ENCODE measurements at regions not wholly inside any gene's neighbourhood (a gene's known extent, or its start where the extent isn't known, plus 50 kb on each side); places are given as distances from the start of the nearest gene placed in this dataset.
"Not testable (repeated sequence)": the region's sequence is repeated elsewhere in the genome, so short reads cannot be mapped to it uniquely, and the experiment has no call there.

GRCh38 chr9:7443541-7443940, 356.0 kb downstream of the DMAC1 start:
- no peak for DNase-seq (ENCODE audit: low read depth)
- no peak overlapping the region for H3K4me3 ChIP-seq (ENCODE audit: low read depth, low read length)
- CTCF ChIA-PET, result no interaction called here
- TF ChIP-seq CTCF (IDR thresholded peaks at IDR 0.05; ENCODE audit: insufficient read depth, low read depth, low read length), result no peak
- POLR2A ChIA-PET, result no interaction called here
- no peaks in the 10 kb centered on the region for H3K36me3 ChIP-seq (ENCODE audit: control insufficient read depth, insufficient read depth, low read length)
- no peaks in the 10 kb centered on the region for H3K27me3 ChIP-seq (ENCODE audit: control insufficient read depth, insufficient read depth, low read length)

GRCh38 chr9:7439355-7439995, 360.1 kb downstream of the DMAC1 start:
- CTCF ChIA-PET, result no interaction called here
- POLR2A ChIA-PET, result no interaction called here
- no peak for TF ChIP-seq CTCF (IDR thresholded peaks at IDR 0.05; ENCODE audit: insufficient read depth, low read depth, low read length)
- no peaks in the 10 kb centered on the region for H3K36me3 ChIP-seq (ENCODE audit: control insufficient read depth, insufficient read depth, low read length)
- DNase-seq (ENCODE audit: low read depth), result no peak
- H3K4me3 ChIP-seq (ENCODE audit: low read depth, low read length), result no peak overlapping the region
- H3K27me3 ChIP-seq (ENCODE audit: control insufficient read depth, insufficient read depth, low read length), result no peaks in the 10 kb centered on the region

- no peaks in the 10 kb centered on the region for H3K27me3 ChIP-seq (ENCODE audit: control insufficient read depth, insufficient read depth, low read length)
- no peaks in the 10 kb centered on the region for H3K36me3 ChIP-seq (ENCODE audit: control insufficient read depth, insufficient read depth, low read length)
- ChIA-PET CTCF (no interaction called here), POLR2A (no interaction called here)
- TF ChIP-seq CTCF (IDR thresholded peaks at IDR 0.05; ENCODE audit: insufficient read depth, low read depth, low read length), result no peak
- no peak overlapping the region for H3K4me3 ChIP-seq (ENCODE audit: low read depth, low read length)
- DNase-seq (ENCODE audit: low read depth), result no peak
These were observed 362.8 kb downstream of the DMAC1 start for GRCh38 chr9:7436754-7437153.

GRCh38 chr9:7433508-7434292, 365.9 kb downstream of the DMAC1 start:
- Histone ChIP-seq H3K4me3 (ENCODE audit: low read depth, low read length) (no peak overlapping the region), H3K27me3 (ENCODE audit: control insufficient read depth, insufficient read depth, low read length) (no peaks in the 10 kb centered on the region), H3K36me3 (ENCODE audit: control insufficient read depth, insufficient read depth, low read length) (no peaks in the 10 kb centered on the region)
- no peak for DNase-seq (ENCODE audit: low read depth)
- CTCF ChIA-PET, result no interaction called here
- no peak for TF ChIP-seq CTCF (IDR thresholded peaks at IDR 0.05; ENCODE audit: insufficient read depth, low read depth, low read length)
- POLR2A ChIA-PET, result no interaction called here

GRCh38 chr9:7432989-7433388, 366.6 kb downstream of the DMAC1 start:
- POLR2A ChIA-PET, result no interaction called here
- no peaks in the 10 kb centered on the region for H3K27me3 ChIP-seq (ENCODE audit: control insufficient read depth, insufficient read depth, low read length)
- DNase-seq (ENCODE audit: low read depth), result no peak
- CTCF ChIA-PET, result no interaction called here
- no peaks in the 10 kb centered on the region for H3K36me3 ChIP-seq (ENCODE audit: control insufficient read depth, insufficient read depth, low read length)
- TF ChIP-seq CTCF (IDR thresholded peaks at IDR 0.05; ENCODE audit: insufficient read depth, low read depth, low read length), result no peak
- H3K4me3 ChIP-seq (ENCODE audit: low read depth, low read length), result no peak overlapping the region

- H3K36me3 ChIP-seq (ENCODE audit: control insufficient read depth, insufficient read depth, low read length); H3K27me3 ChIP-seq (ENCODE audit: control insufficient read depth, insufficient read depth, low read length); DNase-seq (ENCODE audit: low read depth); CTCF ChIA-PET; H3K4me3 ChIP-seq (ENCODE audit: low read depth, low read length); POLR2A ChIA-PET: not testable (repeated sequence)
These were observed 382.2 kb downstream of the DMAC1 start for GRCh38 chr9:7417397-7417796.

Data from BJ (cell line).